ENCODE measurements at regions not wholly inside any gene's neighbourhood (a gene's known extent, or its start where the extent isn't known, plus 50 kb on each side); places are given as distances from the start of the nearest gene placed in this dataset.
"Not testable (repeated sequence)": the region's sequence is repeated elsewhere in the genome, so short reads cannot be mapped to it uniquely, and the experiment has no call there.

DNA sequence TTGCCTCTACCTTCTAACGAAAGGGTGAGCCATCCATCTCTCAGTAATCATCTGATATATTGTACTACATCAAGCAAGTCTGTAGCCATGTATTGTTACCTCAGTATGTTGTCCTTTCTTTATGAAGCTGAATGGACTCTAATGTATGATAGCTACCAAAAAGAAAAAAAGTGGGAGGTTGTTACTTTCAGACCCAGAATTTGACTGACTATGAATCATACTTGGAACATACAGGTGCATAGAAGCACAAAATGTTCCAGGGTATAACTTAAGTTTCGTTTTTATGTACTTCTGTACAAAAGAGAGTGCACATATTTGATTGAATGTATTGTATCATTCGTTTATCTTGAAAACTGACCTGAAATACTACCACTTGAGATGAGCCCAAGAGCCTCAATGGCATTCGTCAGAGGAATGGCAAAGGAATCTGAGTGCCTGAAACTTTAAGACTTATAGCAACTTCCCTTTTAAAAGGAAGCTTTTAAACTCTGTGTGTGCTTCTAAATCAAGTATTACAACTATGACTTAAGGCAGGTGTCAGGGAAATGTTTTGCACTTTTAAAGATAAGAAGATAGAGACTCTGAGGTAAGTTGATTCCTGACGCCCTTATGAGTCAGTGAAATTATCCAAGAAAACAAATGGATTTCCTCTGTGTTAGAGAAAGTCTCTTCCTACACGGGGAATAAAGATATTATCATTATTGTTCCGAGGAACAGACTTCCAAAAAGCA lies 951.5 kb downstream of the GALC start:
- no peak for DNase-seq

DNA sequence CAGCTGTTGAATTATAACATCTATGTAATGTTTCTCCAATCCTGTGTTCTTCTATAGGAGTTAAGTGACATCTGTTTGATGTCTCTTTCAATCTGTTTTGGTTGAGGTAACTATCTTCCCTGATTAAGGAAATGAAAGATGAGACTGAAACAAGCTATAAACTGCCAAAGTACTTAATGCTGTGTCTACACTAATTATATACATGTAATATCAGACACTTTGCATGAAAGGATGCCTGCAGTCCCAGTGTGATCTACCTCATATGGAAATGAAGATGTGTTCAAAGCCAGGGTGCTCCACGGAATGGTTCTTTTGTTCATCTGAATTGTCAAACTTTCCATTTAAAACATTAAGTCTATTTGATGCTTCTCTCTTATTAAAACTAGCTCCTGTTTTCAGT lies 958.3 kb downstream of the GALC start:
- no peak for DNase-seq

DNA sequence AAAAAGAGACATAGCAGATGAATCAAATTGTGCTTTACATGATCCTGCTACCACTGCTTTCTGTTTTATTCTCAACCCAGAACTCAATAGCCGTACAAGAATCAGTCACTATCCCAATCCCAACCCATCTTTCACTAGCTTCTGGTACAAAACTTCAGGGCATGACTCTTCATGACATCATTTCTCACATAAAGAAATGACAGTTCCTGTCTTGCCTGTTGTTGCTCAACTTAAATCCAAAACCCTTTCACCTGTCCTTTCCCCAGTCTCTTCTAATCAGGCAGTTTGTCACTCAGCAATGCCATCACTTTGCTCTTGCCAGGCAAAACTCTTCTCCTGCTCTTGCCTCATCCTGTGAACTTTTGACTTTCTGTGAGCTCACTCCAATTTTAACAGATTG lies 962.8 kb downstream of the GALC start:
- no peak for DNase-seq

DNA sequence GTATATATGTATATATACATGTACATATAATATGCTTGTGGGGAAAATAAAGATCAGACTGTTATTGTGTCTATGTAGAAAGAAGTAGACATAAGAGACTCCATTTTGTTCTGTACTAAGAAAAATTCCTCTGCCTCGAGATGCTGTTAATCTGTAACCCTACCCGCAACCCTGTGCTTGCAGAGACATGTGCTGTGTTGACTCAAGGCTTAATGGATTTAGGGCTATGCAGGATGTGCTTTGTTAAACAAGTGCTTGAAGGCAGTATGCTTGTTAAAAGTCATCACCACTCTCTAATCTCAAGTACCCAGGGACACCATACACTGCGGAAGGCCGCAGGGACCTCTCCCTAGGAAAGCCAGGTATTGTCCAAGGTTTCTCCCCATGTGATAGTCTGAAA lies 972.9 kb downstream of the GALC start:
- not testable (repeated sequence) for DNase-seq

DNA sequence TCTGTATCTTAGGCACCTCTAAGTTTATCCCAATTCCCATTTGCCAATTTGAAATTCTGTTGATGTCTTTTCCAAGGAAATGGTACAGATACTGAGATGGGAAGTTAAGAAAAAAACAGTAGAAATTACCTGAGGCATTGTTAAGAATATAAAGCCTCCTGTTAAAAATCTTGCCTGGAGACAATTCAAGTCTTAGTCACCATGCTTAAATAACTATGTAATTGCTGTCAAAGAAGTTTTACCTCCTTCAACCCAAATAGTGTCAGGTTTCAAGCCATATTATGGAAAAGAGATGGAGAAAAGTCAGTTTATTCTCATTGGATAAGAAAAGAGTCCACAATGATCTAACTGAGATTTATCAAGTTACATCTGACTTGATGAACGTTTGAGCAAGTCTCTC lies 974.7 kb downstream of the GALC start:
- DNase-seq: no peak

DNA sequence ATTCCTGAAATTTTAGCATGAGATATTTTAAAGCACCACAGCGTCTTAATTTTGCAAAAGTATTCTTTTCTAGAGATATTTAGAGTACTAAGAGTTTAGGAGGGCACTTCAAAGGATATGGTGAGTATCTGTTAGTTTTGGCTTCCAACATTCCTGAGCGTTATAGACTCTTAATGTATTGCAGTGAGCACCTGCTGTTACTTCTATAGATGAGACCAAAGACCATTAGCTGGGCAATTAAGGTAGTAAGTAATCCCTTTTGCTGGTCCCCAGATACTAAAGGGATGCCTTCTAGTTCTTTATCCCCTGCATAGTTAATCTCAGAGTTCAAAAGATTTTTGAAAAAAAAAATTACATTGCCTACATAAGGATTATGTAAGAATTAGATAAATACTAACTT lies 975.6 kb downstream of the GALC start:
- no peak for DNase-seq

DNA sequence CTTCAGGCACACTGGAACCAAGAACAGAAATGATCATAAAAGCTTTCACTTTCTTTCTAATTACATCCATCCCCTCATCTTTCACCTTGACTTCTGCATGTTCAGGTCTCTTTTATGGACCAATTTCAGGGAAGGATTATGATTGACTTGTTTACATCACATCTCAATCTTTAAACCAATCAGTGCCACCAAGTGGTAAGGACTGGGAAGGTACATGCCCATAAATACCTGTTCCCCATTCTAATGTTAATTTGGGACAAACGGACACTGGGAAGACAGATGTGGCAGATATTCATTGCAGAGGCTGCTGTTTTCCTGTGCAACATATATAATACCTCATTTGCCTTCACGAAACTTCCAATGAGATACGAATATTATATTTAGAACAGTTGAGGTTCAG lies 978.1 kb downstream of the GALC start:
- DNase-seq: no peak

DNA sequence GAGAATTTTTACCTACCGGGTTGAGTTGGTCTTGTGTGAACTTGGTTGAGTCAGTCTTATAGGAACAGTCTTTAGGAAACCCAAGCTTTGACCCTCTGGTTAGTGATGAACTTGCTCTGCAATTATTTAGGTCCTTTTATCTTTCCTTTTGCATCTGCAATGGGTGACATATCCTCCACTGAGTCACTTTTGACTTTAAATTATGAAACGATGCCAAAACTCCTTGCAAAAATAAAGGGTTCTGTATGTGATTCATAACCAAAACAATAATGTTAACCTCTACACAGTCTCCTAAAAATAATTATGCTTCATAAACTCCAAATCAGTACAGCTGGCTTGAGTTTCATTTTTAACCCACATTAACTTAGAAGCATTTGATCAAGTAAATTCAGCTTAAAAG lies 979.4 kb downstream of the GALC start:
- no peak for DNase-seq

DNA sequence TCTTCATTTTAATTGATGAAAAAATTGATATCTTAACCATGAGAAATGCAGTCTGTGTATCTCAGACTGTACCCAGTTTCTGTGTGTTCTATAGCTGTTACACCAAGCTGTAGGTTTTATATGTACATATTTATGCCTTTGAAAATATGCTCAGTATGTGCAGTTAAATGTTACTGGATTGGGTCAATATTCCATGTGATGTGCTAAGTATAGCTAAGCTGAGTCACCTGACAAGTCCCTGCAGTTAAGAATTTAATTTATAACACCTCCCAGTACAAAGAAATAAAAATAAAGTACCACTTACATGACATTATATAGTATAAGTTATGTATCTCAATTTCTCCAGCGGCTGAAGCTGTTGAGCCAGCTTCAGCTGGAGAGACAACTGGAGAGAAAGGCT lies 984.0 kb downstream of the GALC start:
- DNase-seq: no peak

DNA sequence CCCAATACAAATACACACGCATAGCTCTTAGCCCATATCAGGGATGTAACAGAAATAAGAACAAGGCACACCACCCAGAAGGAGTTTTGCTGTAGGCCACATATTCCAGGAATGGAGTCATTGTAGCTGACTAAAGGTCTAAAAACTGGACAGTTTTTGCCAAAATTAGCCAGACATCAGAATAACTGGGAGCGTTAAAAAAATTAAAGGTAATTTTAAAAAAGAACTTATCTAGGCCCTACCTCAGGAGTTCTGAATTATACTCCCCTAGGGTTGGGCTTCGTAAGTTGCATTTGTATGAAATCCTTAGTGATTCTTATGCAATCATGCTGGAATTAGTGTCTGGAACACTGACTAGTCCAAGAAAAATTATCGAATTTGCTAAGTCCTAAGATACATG lies 987.7 kb downstream of the GALC start:
- no peak for DNase-seq

DNA sequence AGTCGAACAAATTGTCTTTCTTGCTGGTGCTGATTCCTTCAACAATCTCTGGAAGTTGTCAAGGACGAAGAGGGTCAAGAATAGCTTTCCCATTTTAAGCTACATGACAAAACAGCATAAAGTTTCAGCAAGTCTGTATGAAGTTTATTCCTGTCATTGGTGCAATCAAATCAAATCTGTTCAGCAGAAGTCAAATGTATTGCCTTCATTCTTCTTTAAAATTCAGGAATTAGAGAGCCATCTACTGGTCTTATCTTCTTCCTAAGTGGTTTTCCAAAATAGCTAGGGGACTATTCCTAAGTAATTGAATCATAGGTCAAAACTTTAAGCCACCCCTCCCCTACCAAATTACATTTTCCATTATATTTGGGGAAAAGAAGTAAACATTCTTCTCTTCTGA lies 990.2 kb downstream of the GALC start:
- DNase-seq: no peak

DNA sequence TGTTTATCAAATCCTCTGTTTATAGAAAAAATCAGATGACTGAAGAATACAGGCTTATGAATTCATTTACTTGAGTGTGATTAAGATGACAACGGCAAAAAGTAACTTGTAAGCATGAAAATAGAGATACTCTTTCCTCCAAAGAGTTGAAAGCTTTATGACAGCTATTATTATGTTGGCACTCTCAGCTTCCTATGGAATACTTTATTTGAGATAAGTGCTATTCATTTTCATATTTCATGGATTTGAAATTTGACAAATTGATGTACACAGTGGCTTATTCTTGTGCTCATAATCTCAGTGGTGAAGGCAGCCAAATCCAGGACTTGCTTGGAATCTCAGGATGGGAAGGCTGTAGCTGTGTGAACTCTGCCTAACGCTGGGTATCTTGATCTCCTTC lies 991.6 kb downstream of the GALC start:
- DNase-seq: no peak

DNA sequence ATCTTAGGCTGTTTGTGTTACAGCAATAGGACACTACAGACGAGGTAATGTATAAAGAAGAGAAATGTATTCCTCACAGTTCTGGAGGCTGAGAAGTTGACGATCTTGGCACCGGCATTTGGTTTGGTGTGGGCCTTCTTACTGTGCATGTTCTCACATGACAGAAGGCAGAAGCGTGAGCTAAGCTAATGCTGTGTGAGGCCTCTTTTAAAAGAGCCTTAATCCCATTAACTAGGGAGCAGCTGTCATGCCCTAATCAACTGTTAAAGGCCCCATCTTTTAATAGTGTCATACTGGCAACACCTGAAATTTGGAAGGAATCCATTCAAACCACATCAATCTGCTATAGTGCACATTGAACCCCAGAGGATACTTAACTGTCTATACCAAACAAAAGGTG lies 992.9 kb downstream of the GALC start:
- no peak for DNase-seq

DNA sequence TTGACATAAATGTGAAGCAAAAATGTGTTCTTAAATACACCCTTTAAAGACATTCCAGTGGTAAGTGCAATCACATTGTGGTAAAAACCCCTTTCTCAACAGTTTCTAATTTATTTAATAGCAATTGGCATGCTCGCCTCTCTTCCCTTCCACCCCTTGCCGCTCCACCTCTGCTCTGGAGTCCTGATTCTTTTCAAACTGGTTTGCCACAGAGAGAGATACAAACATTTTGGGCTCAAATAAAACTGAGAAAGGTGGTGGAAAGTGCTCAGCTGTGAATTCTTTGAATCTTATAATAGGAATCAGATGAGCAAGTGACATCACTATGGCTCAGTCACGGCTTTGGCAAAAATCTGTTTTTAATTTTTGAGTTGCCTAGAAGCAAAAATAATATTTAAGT lies 993.9 kb downstream of the GALC start:
- no peak for DNase-seq

DNA sequence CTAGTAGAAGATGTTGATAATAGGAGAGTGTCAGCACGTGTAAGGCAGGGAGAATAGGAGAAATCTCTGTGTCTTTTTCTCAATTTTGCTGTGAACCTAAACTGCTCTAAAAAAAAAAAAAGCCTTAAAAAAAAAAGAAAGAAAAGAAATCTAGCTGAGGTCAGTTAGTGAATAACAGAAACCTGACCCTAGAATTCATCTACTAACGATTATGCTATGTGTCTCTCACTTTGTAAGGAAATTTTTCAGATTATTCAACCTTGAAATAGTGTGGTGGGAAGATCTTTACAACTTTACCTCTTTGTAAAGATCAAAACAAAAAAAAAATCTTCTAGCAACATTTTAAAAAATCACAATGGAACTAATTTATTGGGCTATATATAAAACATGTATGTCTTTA lies 995.7 kb downstream of the GALC start:
- DNase-seq: no peak

DNA sequence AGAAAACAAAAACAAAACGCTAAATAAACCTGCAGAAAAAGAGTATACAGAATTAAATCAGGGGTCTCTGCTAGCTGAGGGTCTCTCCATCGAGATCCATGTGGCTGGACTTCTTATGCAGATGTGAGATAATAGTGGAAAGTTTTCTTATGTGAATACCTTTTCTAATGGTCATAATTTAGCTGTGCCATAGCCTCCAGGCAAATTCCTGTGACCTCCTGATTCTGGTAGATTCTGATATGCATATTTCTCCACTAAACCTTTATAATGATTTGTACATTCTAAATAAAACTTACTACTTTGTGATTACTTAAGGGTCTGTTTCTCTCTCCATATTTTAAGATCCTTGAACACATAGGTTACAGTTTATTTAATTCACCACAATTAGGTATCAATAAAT lies 1002.6 kb downstream of the GALC start:
- no peak for DNase-seq

DNA sequence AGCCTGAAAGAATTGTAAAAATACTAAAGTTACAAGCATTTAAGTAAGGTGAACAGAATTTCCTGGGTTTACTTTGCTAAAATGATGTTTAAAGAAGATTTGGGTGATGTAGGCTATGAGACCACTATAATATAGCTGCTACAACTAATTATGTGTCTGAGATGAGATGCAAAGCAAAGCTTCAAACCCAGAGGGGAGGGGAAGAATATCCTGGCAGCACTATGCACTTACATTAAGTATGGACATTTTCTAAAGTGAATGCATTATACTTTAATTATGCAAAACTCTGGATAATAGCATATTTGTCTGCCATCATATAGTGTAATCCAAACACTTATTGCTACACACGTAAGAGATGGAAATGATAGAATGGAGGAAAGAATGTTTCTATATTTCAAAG lies 1003.7 kb downstream of the GALC start:
- DNase-seq: no peak

DNA sequence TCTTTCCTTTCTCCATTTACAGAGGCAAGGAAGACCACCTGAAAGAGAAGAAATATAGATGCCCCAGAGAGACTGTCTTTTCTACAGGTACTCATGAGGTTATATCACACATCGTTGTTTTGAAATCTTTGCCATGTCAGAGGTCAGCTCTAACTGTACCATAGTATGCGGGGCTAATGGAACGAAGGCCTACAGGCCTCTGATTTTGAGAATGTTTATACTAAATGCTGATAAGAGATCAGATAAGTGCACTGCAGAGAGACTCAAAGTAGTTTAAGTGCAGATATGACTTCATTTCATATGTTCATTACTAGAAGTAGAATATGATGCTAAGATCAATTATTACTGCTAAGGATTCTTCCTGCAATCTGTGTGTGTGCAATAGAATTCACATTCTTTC lies 1005.0 kb downstream of the GALC start:
- DNase-seq: no peak

DNA sequence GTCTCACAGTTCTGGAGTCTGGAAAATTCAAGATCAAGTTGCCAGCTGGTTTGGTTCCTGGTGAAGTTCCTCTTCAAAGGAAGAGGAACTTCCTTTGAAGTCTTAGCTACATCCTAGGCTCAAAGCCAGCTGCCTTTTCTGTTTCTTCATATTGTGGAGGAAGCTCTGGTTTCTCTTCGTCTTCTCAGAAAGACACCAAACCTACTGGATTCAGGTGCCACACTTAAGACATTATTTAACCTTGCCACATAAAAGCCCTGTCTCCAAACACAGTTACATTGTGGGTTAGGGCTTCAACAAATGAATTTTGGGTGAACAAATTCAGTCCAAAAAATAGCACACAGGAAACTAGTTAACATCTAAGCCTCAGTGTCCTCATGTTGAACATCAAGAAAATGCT lies 1019.8 kb downstream of the GALC start:
- no peak for DNase-seq

DNA sequence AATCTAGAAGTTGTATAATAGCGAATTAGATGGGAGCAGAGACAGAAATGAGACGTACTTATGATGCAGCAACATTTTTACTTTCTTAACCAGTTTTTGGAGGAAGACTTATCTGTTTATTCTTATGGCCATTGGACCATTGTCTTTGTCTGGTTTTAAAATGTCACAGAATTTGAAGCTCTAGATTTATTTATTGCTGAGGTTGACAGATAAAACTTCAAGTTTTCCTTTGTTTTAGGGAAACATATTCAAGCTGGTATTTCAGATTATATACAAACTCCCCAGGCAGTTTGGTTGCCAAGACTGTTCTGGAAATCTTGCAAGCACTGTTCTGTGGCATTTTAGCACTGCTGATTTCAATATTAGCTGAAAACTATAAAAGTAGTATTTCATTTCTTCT lies 1021.7 kb downstream of the GALC start:
- no peak for DNase-seq

DNA sequence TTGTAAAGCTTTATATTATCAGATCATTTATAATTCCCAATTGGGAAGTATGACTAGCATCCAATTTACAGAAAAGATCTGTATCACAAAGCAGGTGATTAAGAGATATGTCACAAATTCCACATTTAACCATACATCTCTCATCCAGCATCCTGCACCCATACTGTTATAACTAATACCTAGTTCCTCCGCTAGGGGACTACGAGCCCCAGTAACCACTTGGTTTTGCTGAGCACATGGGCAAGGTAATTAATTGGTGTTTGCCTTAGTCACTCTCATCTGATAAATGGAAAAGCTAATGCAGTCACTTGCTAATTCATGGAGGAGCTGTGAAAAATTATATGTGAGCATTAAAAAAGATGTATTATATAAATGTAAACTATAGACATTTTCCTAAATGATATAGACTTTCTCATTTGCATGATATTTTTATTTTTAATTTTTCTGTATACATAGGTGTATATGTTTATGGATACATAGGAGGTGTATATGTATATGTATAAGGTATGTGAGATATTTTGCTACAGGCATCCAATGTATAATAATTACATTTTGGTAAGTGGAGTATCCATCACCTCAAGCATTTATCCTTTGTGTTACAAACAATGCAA lies 1031.8 kb downstream of the GALC start:
- DNase-seq: no peak

DNA sequence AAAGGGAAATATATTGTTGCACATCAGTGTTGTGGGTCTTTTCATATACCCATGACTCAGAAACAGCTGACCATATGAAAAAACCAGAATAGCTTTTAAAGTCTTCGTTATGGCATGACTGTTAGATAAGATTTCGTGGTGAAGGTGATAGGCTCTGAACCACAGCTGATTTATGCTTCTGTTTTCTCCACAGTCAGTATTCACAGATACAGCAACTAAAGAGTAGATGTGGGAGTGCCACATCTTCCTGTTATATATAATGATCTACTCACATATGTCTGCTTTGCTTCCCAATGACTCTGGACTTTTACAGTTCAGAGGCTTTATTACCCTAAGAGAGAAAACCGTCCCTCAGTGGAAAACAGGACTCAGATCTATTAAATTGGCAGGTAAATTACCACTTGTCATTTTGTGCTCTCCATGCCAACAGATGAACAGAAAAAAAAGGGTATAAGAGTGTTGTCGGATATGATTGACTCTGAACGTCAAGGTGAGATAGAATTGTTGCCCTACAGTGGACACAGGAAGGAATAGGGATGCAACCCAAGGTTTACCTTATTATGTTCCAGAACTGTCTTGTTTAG lies 1037.1 kb downstream of the GALC start:
- no peak for DNase-seq

DNA sequence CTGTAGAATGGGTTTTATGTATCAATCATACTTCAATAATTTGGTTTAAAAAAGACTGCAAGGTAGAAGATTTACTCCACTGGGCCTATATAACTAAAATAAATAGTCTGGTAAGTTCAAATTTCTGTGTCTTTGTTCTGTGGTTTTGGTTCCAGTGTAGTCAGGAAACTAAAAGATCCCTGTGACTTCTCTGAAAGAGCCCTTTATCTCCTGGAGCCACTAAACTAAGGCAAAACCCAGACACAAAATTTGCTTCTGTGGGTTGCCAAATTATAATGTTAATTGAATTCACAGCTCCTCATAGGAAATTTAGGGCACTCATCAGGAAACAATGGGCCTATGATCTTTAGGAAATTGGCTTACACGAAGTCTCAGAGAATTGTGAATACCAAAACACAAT lies 1038.4 kb downstream of the GALC start:
- DNase-seq: no peak

DNA sequence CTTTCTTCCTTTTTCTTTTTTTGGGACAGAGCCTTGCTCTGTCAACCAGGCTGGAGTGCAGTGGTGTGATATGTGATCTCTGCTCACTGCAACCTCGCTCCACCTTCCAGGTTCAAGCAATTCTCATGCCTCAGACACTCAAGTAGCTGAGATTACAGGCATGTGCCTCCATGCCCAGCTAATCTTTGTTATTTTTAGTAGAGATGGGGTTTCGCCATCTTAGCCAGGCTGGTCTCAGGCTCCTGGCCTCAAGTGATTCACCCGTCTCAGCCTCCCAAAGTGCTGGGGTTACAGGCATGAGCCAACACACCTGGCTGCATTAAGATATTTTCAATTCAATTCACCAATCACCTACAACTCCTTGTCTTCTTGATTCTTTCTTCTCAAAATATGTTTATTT lies 1046.5 kb downstream of the GALC start:
- no peak for DNase-seq

DNA sequence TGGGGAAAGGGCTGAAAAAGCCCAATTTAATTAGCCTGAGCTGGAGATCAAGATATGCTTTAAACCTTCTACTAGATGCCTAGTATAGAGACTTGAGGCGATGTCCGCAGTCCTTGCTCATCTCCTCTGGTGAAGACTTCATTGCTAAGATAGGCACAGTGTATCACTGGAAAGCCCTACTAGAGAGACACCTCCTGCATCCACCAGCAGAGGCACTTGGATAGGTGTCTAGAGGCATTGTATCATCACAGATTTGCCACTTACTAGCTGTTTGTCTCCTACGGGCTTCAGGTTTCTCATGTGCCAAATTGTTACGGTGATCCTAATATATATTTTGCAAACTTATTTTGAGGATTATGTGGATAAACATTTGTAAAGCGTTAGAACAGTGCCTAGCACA lies 1048.5 kb downstream of the GALC start:
- no peak for DNase-seq
